K562 (cell line): ENCODE measurements at regions not wholly inside any gene's neighbourhood (a gene's known extent, or its start where the extent isn't known, plus 50 kb on each side); places are given as distances from the start of the nearest gene placed in this dataset.

Experiments used
- ATAC-seq: fragments of 200-7000 bp; cut with Tn5 transposase; 3 replicates; pipeline ENCODE4 v1.9.1; 2020; ENCODE audit warnings: moderate library complexity
- BruUV-seq: library from RNA; stranded (reverse); fragments of 400-500 nt; replicated peaks from 2 replicates; lab custom pipeline; 2021; lab: Mats Ljungman, UMichigan
- CTCF ChIA-PET: fragments of 300-600 bp; formaldehyde crosslinking; extraction: SDS; loops from one replicate; lab custom pipeline; 2021; ENCODE audit warnings: low intra/inter-chr PET ratio; lab: Yijun Ruan, JAX
- POLR2A ChIA-PET: fragments of 300-600, 350-650 bp; sonication (Branson Sonifier 250); formaldehyde crosslinking; extraction: SDS; loops from one replicate; lab custom pipeline; 2021; ENCODE audit warnings: antibody characterized with exemption, inconsistent platforms; lab: Yijun Ruan, JAX
- DNase-seq, 4 experiments: peaks; one replicate each; pipeline versions ENCODE4 v3.0.0 to v3.0.0-alpha.2; 2011 to 2018; ENCODE audit warnings: low spot score in 3 of 4, mixed read lengths in 3 of 4; ENCODE audit errors: extremely low read depth in 1 of 4
- FAIRE-seq: peaks from 2 replicates; lab custom pipeline; 2011; peaks lifted over from hg19 to GRCh38; lab: Jason Lieb, UNC
- H2AFZ ChIP-seq: 2 replicates; pipeline ENCODE4 v1.6.0; 2011; ENCODE audit warnings: low read depth, low read length, control low read depth, inconsistent platforms
- H3K27ac ChIP-seq: fragments of 200-600 bp; 3 replicates; pipeline ENCODE4 v1.8.0; 2011; ENCODE audit warnings: low read depth, mild to moderate bottlenecking, control low read depth, inconsistent platforms, low read length, moderate library complexity, mixed read lengths; ENCODE audit errors: extremely low read depth
- H3K27me3 ChIP-seq, 2 experiments: fragments of 300-600 bp in 1 of 2; 2 replicates in 1 of 2; 3 replicates in 1 of 2; pipeline versions ENCODE4 v1.6.0 to v1.8.0; 2011; ENCODE audit warnings: inconsistent platforms in 2 of 2, low read length in 2 of 2, mild to moderate bottlenecking in 1 of 2, mixed read lengths in 1 of 2, moderate library complexity in 1 of 2; ENCODE audit not compliant: control insufficient read depth in 2 of 2, insufficient read depth in 2 of 2
- H3K36me3 ChIP-seq: fragments of 300-600 bp; 3 replicates; pipeline ENCODE4 v1.8.0; 2011; ENCODE audit warnings: mild to moderate bottlenecking, low read length, inconsistent platforms; ENCODE audit not compliant: control insufficient read depth, insufficient read depth
- H3K4me1 ChIP-seq, 2 experiments: fragments of 200-600 bp in 1 of 2; replicated peaks in 1 of 2; 2 replicates in 1 of 2; 3 replicates in 1 of 2; pipeline versions ENCODE4 v1.5.1 to v1.8.0; 2011; ENCODE audit warnings: inconsistent platforms in 2 of 2, low read length in 2 of 2, mild to moderate bottlenecking in 1 of 2, mixed read lengths in 1 of 2, moderate library complexity in 1 of 2; ENCODE audit not compliant: control insufficient read depth in 2 of 2, insufficient read depth in 2 of 2
- H3K4me2 ChIP-seq: 2 replicates; pipeline ENCODE4 v1.6.1; 2011; ENCODE audit warnings: low read length, control low read depth, inconsistent platforms, mixed read lengths; ENCODE audit not compliant: insufficient read depth
- H3K4me3 ChIP-seq: fragments of 200-600 bp; sonication (generic), shearing (Covaris generic); 2 replicates; pipeline ENCODE4 v1.5.1; 2016; ENCODE audit warnings: control low read depth, inconsistent platforms
- H3K79me2 ChIP-seq: fragments of 200-600 bp; 3 replicates; pipeline ENCODE4 v1.8.0; 2011; ENCODE audit warnings: low read length, inconsistent platforms; ENCODE audit not compliant: control insufficient read depth, insufficient read depth
- H3K9ac ChIP-seq, 2 experiments: 2 replicates each; pipeline versions ENCODE4 v1.6.0 to v1.6.1; 2011; ENCODE audit warnings: low read depth in 2 of 2, low read length in 2 of 2, control low read depth in 1 of 2, inconsistent platforms in 1 of 2, mild to moderate bottlenecking in 1 of 2, mixed read lengths in 1 of 2; ENCODE audit not compliant: insufficient read depth in 1 of 2
- H3K9me1 ChIP-seq: one replicate; pipeline ENCODE4 v1.6.0; 2011; ENCODE audit warnings: inconsistent platforms, mild to moderate bottlenecking, low read length, moderate library complexity; ENCODE audit not compliant: control insufficient read depth, insufficient read depth
- H3K9me3 ChIP-seq: replicated peaks from 2 replicates; pipeline ENCODE4 v1.5.1; 2011; ENCODE audit warnings: low read depth, low read length, inconsistent platforms; ENCODE audit not compliant: control insufficient read depth, insufficient read depth
- H4K20me1 ChIP-seq: replicated peaks from 2 replicates; pipeline ENCODE4 v1.6.1; 2011; ENCODE audit warnings: low read length, inconsistent platforms, mixed read lengths; ENCODE audit not compliant: control insufficient read depth, insufficient read depth
- BMI1 ChIP-seq: fragments of 150-350 bp; IDR thresholded peaks from 2 replicates; pipeline ENCODE4 v1.6.1; 2014; ENCODE audit warnings: low read length
- BRCA1 ChIP-seq, 2 experiments: fragments of 450-650 bp in 1 of 2; sonication (generic) in 1 of 2; formaldehyde crosslinking in 1 of 2; IDR thresholded peaks; 2 replicates each; pipeline versions ENCODE4 v1.5.0 to v1.6.1; 2017 to 2020; ENCODE audit warnings: mild to moderate bottlenecking in 1 of 2, missing genetic modification reagents in 1 of 2
- BRD9 ChIP-seq: fragments of 450-650 bp; IDR thresholded peaks from 2 replicates; pipeline ENCODE4 v1.6.1; 2018; ENCODE audit warnings: low read depth; ENCODE audit not compliant: partially characterized antibody
- EP300 ChIP-seq: IDR thresholded peaks from 2 replicates; pipeline ENCODE4 v1.6.1; 2012; ENCODE audit warnings: low read length, improper control_type of control experiment
- HNRNPLL ChIP-seq: fragments of 200-400 bp; formaldehyde crosslinking; IDR thresholded peaks from 2 replicates; pipeline ENCODE4 v1.6.1; 2017; ENCODE audit warnings: low read length, low read depth, mild to moderate bottlenecking; ENCODE audit not compliant: poor library complexity, severe bottlenecking
- LCOR ChIP-seq: sonication (generic); formaldehyde crosslinking; IDR thresholded peaks from 2 replicates; pipeline ENCODE4 v1.8.0; 2022; ENCODE audit warnings: mild to moderate bottlenecking, missing genetic modification reagents
- SP1 ChIP-seq: sonication (generic); formaldehyde crosslinking; IDR thresholded peaks from 2 replicates; pipeline ENCODE4 v1.8.1; 2022; ENCODE audit warnings: mild to moderate bottlenecking, missing genetic modification reagents
- SRF ChIP-seq, 2 experiments: fragments of 250-450, 450-650 bp in 1 of 2; sonication (Bioruptor Pico) in 1 of 2; sonication (generic) in 1 of 2; formaldehyde crosslinking; IDR thresholded peaks; 2 replicates each; pipeline versions ENCODE4 v1.5.0 to v1.5.1; 2020 to 2022; ENCODE audit warnings: mild to moderate bottlenecking in 1 of 2, missing genetic modification reagents in 1 of 2
- WGBS: fragments of 100-300 bp; shearing (Covaris generic); methylation state at CpG from one replicate; pipeline ENCODE4 v1.1.6; 2016; ENCODE audit warnings: low coverage, mixed read lengths; ENCODE audit not compliant: insufficient coverage; ENCODE audit errors: missing lambda C conversion rate; 5-methylcytosine and 5-hydroxymethylcytosine counted together
- in situ Hi-C: fragments of 300-500 bp; cut with MboI; formaldehyde crosslinking; loops from 4 replicates; pipeline ENCODE4 v1.15.0; 2018; ENCODE audit warnings: inconsistent platforms, mixed read lengths
- intact Hi-C: fragments of 100-400 bp; cut with micrococcal nuclease; formaldehyde crosslinking; loops from 2 replicates; pipeline ENCODE4 v1.14.2; 2022

- TF ChIP-seq BRD9, result no peak
- TF ChIP-seq HNRNPLL, result no peak
- no peak for TF ChIP-seq SP1 (CRISPR knock-in tag)
- no peak for TF ChIP-seq BRCA1 (IDR thresholded peaks at IDR 0.05)
- TF ChIP-seq BRCA1 (CRISPR knock-in tag; IDR thresholded peaks at IDR 0.05), result no peak
- no peak for TF ChIP-seq SRF (CRISPR knock-in tag; IDR thresholded peaks at IDR 0.05)
- TF ChIP-seq BMI1, result no peak
These were observed 1605.2 kb upstream of the CDH6 start (continued) for GRCh38 chr5:29588236-29588635.

GRCh38 chr5:29587832-29588231 is 1605.7 kb upstream of the CDH6 start:
- H3K9me3 ChIP-seq, result no peaks in the 10 kb centered on the region
- in situ Hi-C loops, result no loop called here
- 28% methylated on average over 2 of the region's 2 CpGs for WGBS
- H3K36me3 ChIP-seq, result no peaks in the 10 kb centered on the region
- no peak overlapping the region for H3K9ac ChIP-seq
- no peak overlapping the region for H2AFZ ChIP-seq
- no peak for TF ChIP-seq EP300
- TF ChIP-seq LCOR (CRISPR knock-in tag), result no peak
- H3K27me3 ChIP-seq, result no peaks in the 10 kb centered on the region
- DNase-seq (no peak), ATAC-seq (no peak), FAIRE-seq (no peak)
- BruUV-seq, result no TSS peak
- no peak overlapping the region for H3K4me2 ChIP-seq
- ChIA-PET POLR2A (no interaction called here), CTCF (no interaction called here)
- no peaks in the 10 kb centered on the region for H3K9me1 ChIP-seq
- no peak overlapping the region for H3K27ac ChIP-seq
- H4K20me1 ChIP-seq, result no peaks in the 10 kb centered on the region
- no peaks in the 10 kb centered on the region for H3K79me2 ChIP-seq
- H3K4me3 ChIP-seq, result no peak overlapping the region
- intact Hi-C loops, result no loop called here
- H3K4me1 ChIP-seq, result no peaks in the 10 kb centered on the region
